Activated T-cell treated with anti-CD3 and anti-CD28 coated beads, Interleukin-2, amount 50 U/mL, for 24 hours (primary cell): ENCODE measurements at regions not wholly inside any gene's neighbourhood (a gene's known extent, or its start where the extent isn't known, plus 50 kb on each side); places are given as distances from the start of the nearest gene placed in this dataset.
"Not testable (repeated sequence)": the region's sequence is repeated elsewhere in the genome, so short reads cannot be mapped to it uniquely, and the experiment has no call there.

Experiments
- DNase-seq: peaks from one replicate; pipeline ENCODE4 v3.0.0-alpha.2; 2020
- H3K27ac Mint-ChIP-seq: 2 replicates; pipeline ENCODE4 v1.8.0; 2020; ENCODE audit warnings: mild to moderate bottlenecking, mixed read lengths
- H3K27me3 Mint-ChIP-seq: 2 replicates; pipeline ENCODE4 v1.8.0; 2020; ENCODE audit warnings: mixed read lengths
- H3K36me3 Mint-ChIP-seq: 2 replicates; pipeline ENCODE4 v1.8.0; 2020; ENCODE audit warnings: low read depth, mixed read lengths
- H3K4me1 Mint-ChIP-seq: 2 replicates; pipeline ENCODE4 v1.8.0; 2020; ENCODE audit warnings: low read depth, mixed read lengths
- H3K4me3 Mint-ChIP-seq: 2 replicates; pipeline ENCODE4 v1.8.0; 2020; ENCODE audit warnings: mild to moderate bottlenecking, moderate library complexity, mixed read lengths
- H3K9me3 Mint-ChIP-seq: 2 replicates; pipeline ENCODE4 v1.8.0; 2020; ENCODE audit warnings: mixed read lengths

DNA sequence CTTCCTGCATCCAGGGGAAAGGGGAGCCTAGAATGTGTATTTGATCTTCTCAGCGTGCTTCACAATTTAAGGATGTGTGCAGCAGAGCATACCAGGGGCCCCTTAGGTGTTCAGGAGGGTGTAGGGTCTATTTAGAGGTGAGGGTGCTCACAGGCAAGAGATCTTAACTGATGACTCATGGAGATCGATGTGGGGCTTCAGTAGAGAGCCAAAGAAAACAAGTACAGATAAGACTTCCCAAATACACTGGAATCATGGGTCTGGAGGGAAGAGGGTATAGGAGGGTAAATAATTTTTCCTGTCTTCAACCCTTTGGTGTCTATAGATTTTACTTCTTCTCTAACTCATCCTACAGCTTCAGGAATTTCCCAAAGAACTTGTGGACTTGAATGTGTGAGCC is 170.2 kb upstream of the LRRC3B start:
- Mint-ChIP-seq H3K36me3 (no peaks in the 10 kb centered on the region), H3K4me3 (no peak overlapping the region), H3K27me3 (no peaks in the 10 kb centered on the region), H3K27ac (no peak overlapping the region), H3K4me1 (no peaks in the 10 kb centered on the region), H3K9me3 (peaks cover 2% of the 10 kb centered on the region)
- DNase-seq = no peak

DNA sequence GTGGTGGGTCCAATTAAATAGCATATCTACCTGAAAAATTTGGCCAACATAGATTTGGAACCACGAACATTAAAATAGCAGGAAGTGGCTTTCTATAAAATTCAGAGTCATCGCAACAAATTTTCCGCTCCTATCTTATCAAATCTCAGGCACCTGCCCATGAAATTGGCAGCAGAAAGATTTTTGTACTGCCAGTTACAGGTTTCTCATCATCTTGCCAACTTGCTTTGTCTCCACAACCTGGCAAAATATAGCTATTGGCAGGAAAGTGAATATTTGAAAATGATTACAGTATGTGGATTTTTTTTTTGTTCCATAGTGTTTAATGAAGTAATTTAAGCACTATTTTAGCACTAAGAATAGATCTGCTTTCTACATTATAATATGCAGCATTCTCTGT is 161.6 kb upstream of the LRRC3B start:
- Mint-ChIP-seq H3K9me3 (peaks cover 15% of the 10 kb centered on the region), H3K4me3 (no peak overlapping the region), H3K27me3 (no peaks in the 10 kb centered on the region), H3K36me3 (no peaks in the 10 kb centered on the region), H3K4me1 (no peaks in the 10 kb centered on the region), H3K27ac (no peak overlapping the region)
- DNase-seq = no peak

- H3K27ac Mint-ChIP-seq = no peak overlapping the region
Observed at GRCh38 chr3:26472345-26472744, 150.2 kb upstream of the LRRC3B start.

DNA sequence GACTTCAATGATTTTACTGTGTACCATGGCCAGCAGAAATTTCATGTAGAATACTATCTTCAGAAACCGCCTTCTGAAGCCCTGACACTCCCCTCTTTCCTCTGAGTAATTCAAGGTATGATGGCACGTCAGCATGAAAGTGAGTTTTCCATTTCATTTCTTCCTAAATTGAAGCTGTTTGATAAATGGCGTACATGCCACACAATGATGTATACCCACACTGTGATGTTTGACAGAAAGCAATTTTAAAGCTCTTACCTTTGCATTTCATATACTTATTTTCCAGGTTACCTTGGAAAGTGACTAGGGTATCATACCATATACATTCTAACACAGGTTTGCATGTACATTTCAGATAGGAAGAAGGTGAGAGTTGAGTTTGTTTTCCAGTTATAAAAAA is 147.9 kb upstream of the LRRC3B start:
- H3K36me3 Mint-ChIP-seq = no peaks in the 10 kb centered on the region
- H3K27me3 Mint-ChIP-seq = no peaks in the 10 kb centered on the region
- H3K4me3 Mint-ChIP-seq = no peak overlapping the region
- peaks cover 9% of the 10 kb centered on the region for H3K9me3 Mint-ChIP-seq
- H3K27ac Mint-ChIP-seq = no peak overlapping the region
- H3K4me1 Mint-ChIP-seq = no peaks in the 10 kb centered on the region
- DNase-seq = no peak

More at GRCh38 chr3:26472345-26472744, 150.2 kb upstream of the LRRC3B start:
- no peaks in the 10 kb centered on the region for H3K36me3 Mint-ChIP-seq
- no peak for DNase-seq
- H3K27me3 Mint-ChIP-seq = no peaks in the 10 kb centered on the region
- peaks cover 14% of the 10 kb centered on the region for H3K9me3 Mint-ChIP-seq
- no peak overlapping the region for H3K4me3 Mint-ChIP-seq
- no peaks in the 10 kb centered on the region for H3K4me1 Mint-ChIP-seq

DNA sequence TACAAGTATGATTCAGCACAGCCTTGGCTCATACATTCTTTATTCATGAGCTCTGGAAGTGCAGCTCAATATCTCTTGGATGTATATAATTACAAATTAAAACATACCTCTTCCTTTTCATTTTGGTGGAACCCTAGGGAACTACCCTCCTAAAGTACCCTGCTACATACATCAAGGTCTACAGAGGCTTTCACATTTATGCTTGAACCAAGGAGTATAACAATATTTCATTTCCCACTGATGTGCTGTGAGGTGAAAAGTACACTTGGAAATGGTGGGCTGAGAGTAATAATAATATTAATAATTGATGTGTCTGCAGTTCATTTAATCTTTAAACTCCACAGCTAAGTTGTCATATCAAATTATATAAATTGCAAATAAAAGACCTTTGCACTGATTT is 142.2 kb upstream of the LRRC3B start:
- Mint-ChIP-seq H3K4me1 (no peaks in the 10 kb centered on the region), H3K27me3 (no peaks in the 10 kb centered on the region), H3K27ac (no peak overlapping the region), H3K4me3 (no peak overlapping the region), H3K36me3 (no peaks in the 10 kb centered on the region), H3K9me3 (peaks cover 6% of the 10 kb centered on the region)
- DNase-seq = no peak

DNA sequence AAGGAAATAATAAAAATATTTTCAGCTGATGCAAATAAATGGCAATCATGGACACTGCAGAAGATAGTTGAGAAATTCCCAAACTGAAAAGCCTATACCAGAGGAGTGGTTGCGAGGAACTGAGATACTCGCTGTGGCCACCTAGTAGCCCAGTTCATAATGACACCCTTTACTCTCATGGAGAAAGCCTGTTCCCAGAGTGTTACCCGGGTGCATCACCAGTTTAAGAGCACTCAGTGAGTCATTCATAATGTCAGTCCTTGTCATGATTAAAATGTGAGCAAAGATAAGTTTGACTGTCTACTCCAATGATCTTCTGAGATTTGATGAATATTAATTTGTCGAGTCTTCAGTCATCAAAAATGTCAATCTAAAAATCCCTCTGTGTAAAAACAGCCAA is 138.4 kb upstream of the LRRC3B start:
- DNase-seq = no peak
- H3K36me3 Mint-ChIP-seq = no peaks in the 10 kb centered on the region

DNA sequence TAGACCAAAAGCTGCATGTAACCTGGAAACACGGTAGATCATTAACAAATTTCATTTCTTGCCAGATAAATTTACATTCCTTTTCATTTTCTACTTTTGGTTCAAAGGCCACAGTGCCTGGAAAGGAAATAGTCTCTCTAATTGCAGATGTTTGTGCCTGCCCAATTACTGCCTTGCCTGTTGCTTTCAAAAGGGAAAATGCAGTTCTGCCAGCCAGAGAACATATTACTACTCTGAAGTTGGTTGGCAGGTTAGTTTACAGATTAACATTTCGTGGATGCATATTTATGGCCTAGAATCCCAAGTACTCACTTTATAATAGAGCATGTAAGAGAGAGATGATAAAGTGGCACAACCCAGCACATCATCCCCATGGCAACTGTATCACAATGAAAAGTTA is 124.3 kb upstream of the LRRC3B start:
- no peak overlapping the region for H3K4me3 Mint-ChIP-seq
- H3K27ac Mint-ChIP-seq = no peak overlapping the region
- no peaks in the 10 kb centered on the region for H3K27me3 Mint-ChIP-seq
- peaks cover 12% of the 10 kb centered on the region for H3K9me3 Mint-ChIP-seq
- DNase-seq = no peak
- no peaks in the 10 kb centered on the region for H3K36me3 Mint-ChIP-seq
- H3K4me1 Mint-ChIP-seq = no peaks in the 10 kb centered on the region

More for the DNA sequence above, 138.4 kb upstream of the LRRC3B start:
- peaks cover 9% of the 10 kb centered on the region for H3K9me3 Mint-ChIP-seq
- no peak overlapping the region for H3K4me3 Mint-ChIP-seq
- H3K4me1 Mint-ChIP-seq = no peaks in the 10 kb centered on the region
- no peaks in the 10 kb centered on the region for H3K27me3 Mint-ChIP-seq
- H3K27ac Mint-ChIP-seq = no peak overlapping the region

GRCh38 chr3:26505399-26505798 is 117.2 kb upstream of the LRRC3B start:
- DNase-seq = no peak

GRCh38 chr3:26514445-26515029 is 108.0 kb upstream of the LRRC3B start:
- not testable (repeated sequence) for H3K27ac Mint-ChIP-seq, H3K4me1 Mint-ChIP-seq, DNase-seq, H3K4me3 Mint-ChIP-seq, H3K27me3 Mint-ChIP-seq, H3K36me3 Mint-ChIP-seq
- peaks cover 16% of the 10 kb centered on the region for H3K9me3 Mint-ChIP-seq

More at GRCh38 chr3:26505399-26505798, 117.2 kb upstream of the LRRC3B start:
- H3K9me3 Mint-ChIP-seq = peaks cover 3% of the 10 kb centered on the region
- no peaks in the 10 kb centered on the region for H3K4me1 Mint-ChIP-seq
- no peak overlapping the region for H3K27ac Mint-ChIP-seq
- no peaks in the 10 kb centered on the region for H3K36me3 Mint-ChIP-seq
- no peaks in the 10 kb centered on the region for H3K27me3 Mint-ChIP-seq
- H3K4me3 Mint-ChIP-seq = no peak overlapping the region

GRCh38 chr3:26515351-26515750 is 107.2 kb upstream of the LRRC3B start:
- H3K27me3 Mint-ChIP-seq = no peaks in the 10 kb centered on the region
- H3K4me3 Mint-ChIP-seq = no peak overlapping the region
- H3K36me3 Mint-ChIP-seq = no peaks in the 10 kb centered on the region
- no peaks in the 10 kb centered on the region for H3K4me1 Mint-ChIP-seq
- DNase-seq = no peak
- H3K27ac Mint-ChIP-seq = no peak overlapping the region
- peaks cover 16% of the 10 kb centered on the region for H3K9me3 Mint-ChIP-seq

DNA sequence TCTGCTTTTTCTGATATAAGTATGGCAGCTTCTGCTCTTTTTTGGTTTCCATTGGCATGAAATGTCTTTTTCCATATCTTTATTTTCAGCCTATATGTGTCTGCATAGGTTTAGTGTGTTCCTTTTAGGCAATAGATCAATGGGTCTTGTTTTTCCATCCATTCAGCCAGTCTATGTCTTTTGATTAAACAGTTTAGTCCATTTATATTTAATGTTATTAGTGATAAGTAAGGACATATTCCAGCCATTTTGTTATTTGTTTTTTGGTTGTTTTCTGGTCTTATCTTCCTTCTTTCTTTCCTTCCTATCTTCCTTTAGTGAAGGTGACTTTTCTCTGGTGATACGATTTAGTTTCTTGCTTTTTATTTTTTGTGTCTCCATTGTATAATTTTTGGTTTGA is 101.3 kb upstream of the LRRC3B start:
- no peaks in the 10 kb centered on the region for H3K4me1 Mint-ChIP-seq
- peaks cover 42% of the 10 kb centered on the region for H3K9me3 Mint-ChIP-seq
- no peak overlapping the region for H3K27ac Mint-ChIP-seq
- H3K36me3 Mint-ChIP-seq = no peaks in the 10 kb centered on the region
- H3K4me3 Mint-ChIP-seq = no peak overlapping the region
- DNase-seq = no peak
- no peaks in the 10 kb centered on the region for H3K27me3 Mint-ChIP-seq

DNA sequence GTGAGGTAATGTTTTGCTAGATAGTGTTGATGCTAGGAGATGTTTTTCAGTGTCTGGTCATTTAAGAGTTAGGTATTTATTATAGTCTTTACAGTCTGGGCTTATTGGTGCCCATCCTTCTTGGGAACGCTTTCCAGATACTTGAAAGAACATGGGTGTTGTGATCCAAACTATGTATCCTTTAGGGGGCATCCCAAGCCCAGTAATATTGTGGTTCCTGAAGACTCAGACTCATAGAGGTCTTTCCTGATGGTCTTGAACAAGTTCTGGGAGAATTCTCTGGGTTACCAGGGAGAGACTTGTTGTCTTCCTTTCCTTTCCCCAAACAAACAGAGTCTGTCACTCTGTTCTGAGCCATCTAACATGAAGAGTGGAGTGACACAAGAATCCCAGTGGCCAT is 99.7 kb upstream of the LRRC3B start:
- Mint-ChIP-seq H3K4me3 (no peak overlapping the region), H3K4me1 (no peaks in the 10 kb centered on the region), H3K36me3 (no peaks in the 10 kb centered on the region), H3K27ac (no peak overlapping the region), H3K9me3 (peaks cover 41% of the 10 kb centered on the region), H3K27me3 (no peaks in the 10 kb centered on the region)
- no peak for DNase-seq

- peaks cover 33% of the 10 kb centered on the region for H3K9me3 Mint-ChIP-seq
- H3K4me1 Mint-ChIP-seq = no peaks in the 10 kb centered on the region
- DNase-seq = no peak
- no peak overlapping the region for H3K4me3 Mint-ChIP-seq
- no peaks in the 10 kb centered on the region for H3K27me3 Mint-ChIP-seq
- no peaks in the 10 kb centered on the region for H3K36me3 Mint-ChIP-seq
- no peak overlapping the region for H3K27ac Mint-ChIP-seq
Observed at GRCh38 chr3:26525013-26525412, 97.6 kb upstream of the LRRC3B start.

- Mint-ChIP-seq H3K4me1 (no peaks in the 10 kb centered on the region), H3K9me3 (peaks cover 4% of the 10 kb centered on the region), H3K36me3 (no peaks in the 10 kb centered on the region), H3K27me3 (no peaks in the 10 kb centered on the region), H3K4me3 (no peak overlapping the region), H3K27ac (no peak overlapping the region)
- no peak for DNase-seq
Observed at GRCh38 chr3:26535151-26535550, 87.4 kb upstream of the LRRC3B start.

DNA sequence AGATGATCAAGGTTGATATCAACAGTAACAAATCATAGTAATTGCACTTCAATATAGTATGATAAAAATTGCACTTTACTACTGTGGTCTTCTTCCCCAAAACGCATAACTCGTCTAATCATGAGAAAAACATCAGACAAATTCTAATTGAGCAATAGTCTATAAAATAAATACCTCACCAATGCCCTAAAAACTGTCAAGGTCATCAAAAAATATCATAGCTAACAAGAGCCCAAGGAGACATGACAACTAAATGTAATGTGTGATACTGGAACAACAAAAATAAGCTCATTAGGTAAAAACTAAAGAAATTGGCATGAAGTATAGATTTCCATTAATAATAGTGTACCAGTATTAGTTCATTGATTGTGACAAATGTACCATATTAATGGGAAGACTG is 85.6 kb upstream of the LRRC3B start:
- H3K27ac Mint-ChIP-seq = no peak overlapping the region
- no peak for DNase-seq
- H3K36me3 Mint-ChIP-seq = no peaks in the 10 kb centered on the region
- no peaks in the 10 kb centered on the region for H3K9me3 Mint-ChIP-seq
- no peaks in the 10 kb centered on the region for H3K27me3 Mint-ChIP-seq
- H3K4me1 Mint-ChIP-seq = no peaks in the 10 kb centered on the region
- H3K4me3 Mint-ChIP-seq = no peak overlapping the region

DNA sequence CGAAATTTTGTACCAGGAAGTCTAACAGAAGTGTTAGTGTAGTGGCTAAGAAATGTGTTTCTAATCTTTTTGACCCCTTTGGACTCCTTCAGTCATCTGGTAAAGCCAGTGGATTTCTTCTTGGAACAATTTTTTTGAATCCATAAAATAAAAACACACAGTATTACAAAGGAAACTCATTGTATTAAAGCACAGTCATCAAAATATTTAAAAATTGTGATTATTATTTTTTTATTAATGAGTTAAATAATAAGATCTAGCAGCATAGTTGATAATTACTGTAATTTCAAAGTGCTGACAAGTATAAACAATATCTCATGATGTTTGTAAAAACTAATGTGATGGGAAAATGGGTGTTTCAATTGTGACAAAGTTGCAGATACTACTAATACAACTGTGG is 72.2 kb upstream of the LRRC3B start:
- Mint-ChIP-seq H3K36me3 (no peaks in the 10 kb centered on the region), H3K27me3 (no peaks in the 10 kb centered on the region), H3K27ac (no peak overlapping the region), H3K4me1 (no peaks in the 10 kb centered on the region), H3K4me3 (no peak overlapping the region), H3K9me3 (peaks cover 5% of the 10 kb centered on the region)
- no peak for DNase-seq
